Loucy (cell line): ENCODE measurements at regions not wholly inside any gene's neighbourhood (a gene's known extent, or its start where the extent isn't known, plus 50 kb on each side); places are given as distances from the start of the nearest gene placed in this dataset.

Experiments
- H2AFZ ChIP-seq: fragments of 200-600 bp; sonication (generic); 2 replicates; pipeline ENCODE4 v1.6.0; 2016; ENCODE audit warnings: antibody characterized with exemption, mild to moderate bottlenecking, low read length, moderate library complexity
- H3F3A ChIP-seq: fragments of 200-600 bp; 2 replicates; pipeline ENCODE4 v1.6.0; 2016; ENCODE audit warnings: antibody characterized with exemption, low read depth, mild to moderate bottlenecking
- H3K27me3 ChIP-seq: fragments of 200-600 bp; sonication (generic); 2 replicates; pipeline ENCODE4 v1.6.1; 2014; ENCODE audit warnings: low read length, mild to moderate bottlenecking; ENCODE audit not compliant: insufficient read depth, poor library complexity, severe bottlenecking
- H3K36me3 ChIP-seq: fragments of 200-600 bp; sonication (generic); 2 replicates; pipeline ENCODE4 v1.6.1; 2016; ENCODE audit warnings: low read length; ENCODE audit not compliant: insufficient read depth
- H3K4me1 ChIP-seq: fragments of 200-600 bp; sonication (generic); 2 replicates; pipeline ENCODE4 v1.5.1; 2014; ENCODE audit warnings: low read length, mild to moderate bottlenecking; ENCODE audit not compliant: insufficient read depth, poor library complexity, severe bottlenecking
- H3K4me2 ChIP-seq: fragments of 200-600 bp; sonication (generic); 2 replicates; pipeline ENCODE4 v1.6.0; 2014; ENCODE audit warnings: antibody characterized with exemption, low read length, low read depth, mild to moderate bottlenecking; ENCODE audit not compliant: poor library complexity, severe bottlenecking
- H3K4me3 ChIP-seq: fragments of 200-600 bp; sonication (generic); 2 replicates; pipeline ENCODE4 v1.5.1; 2014; ENCODE audit warnings: low read length, mild to moderate bottlenecking, mixed read lengths; ENCODE audit not compliant: poor library complexity, severe bottlenecking
- H3K79me2 ChIP-seq: fragments of 200-600 bp; sonication (generic); 2 replicates; pipeline ENCODE4 v1.6.1; 2014; ENCODE audit warnings: low read length; ENCODE audit not compliant: insufficient read depth
- H3K9ac ChIP-seq: fragments of 200-600 bp; sonication (generic); 2 replicates; pipeline ENCODE4 v1.6.0; 2014; ENCODE audit warnings: mild to moderate bottlenecking, low read depth, low read length, moderate library complexity; ENCODE audit not compliant: poor library complexity, severe bottlenecking
- H3K9me2 ChIP-seq: fragments of 200-600 bp; sonication (generic); replicated peaks from 2 replicates; pipeline ENCODE4 v1.6.1; 2016; ENCODE audit warnings: low read depth, low read length, mixed read lengths
- H3K9me3 ChIP-seq: fragments of 200-600 bp; sonication (generic); 2 replicates; pipeline ENCODE4 v1.6.1; 2014; ENCODE audit warnings: mild to moderate bottlenecking, antibody characterized with exemption, low read length, low read depth; ENCODE audit not compliant: insufficient read depth
- H4K20me1 ChIP-seq: fragments of 200-600 bp; sonication (generic); 2 replicates; pipeline ENCODE4 v1.6.0; 2014; ENCODE audit warnings: antibody characterized with exemption, low read length, mild to moderate bottlenecking; ENCODE audit not compliant: insufficient read depth, poor library complexity, severe bottlenecking
- EZH2phosphoT487 ChIP-seq: fragments of 200-600 bp; IDR thresholded peaks from 2 replicates; pipeline ENCODE4 v1.6.1; 2018; ENCODE audit warnings: antibody characterized with exemption, mild to moderate bottlenecking, moderate library complexity, borderline replicate concordance
- TF ChIP-seq, protein P1 (sequence below): fragments of 200-600 bp; sonication (generic); conservative IDR thresholded peaks from 2 replicates; pipeline ENCODE4 v1.5.1; 2014; ENCODE audit warnings: mild to moderate bottlenecking, antibody characterized with exemption, low read length

DNA sequence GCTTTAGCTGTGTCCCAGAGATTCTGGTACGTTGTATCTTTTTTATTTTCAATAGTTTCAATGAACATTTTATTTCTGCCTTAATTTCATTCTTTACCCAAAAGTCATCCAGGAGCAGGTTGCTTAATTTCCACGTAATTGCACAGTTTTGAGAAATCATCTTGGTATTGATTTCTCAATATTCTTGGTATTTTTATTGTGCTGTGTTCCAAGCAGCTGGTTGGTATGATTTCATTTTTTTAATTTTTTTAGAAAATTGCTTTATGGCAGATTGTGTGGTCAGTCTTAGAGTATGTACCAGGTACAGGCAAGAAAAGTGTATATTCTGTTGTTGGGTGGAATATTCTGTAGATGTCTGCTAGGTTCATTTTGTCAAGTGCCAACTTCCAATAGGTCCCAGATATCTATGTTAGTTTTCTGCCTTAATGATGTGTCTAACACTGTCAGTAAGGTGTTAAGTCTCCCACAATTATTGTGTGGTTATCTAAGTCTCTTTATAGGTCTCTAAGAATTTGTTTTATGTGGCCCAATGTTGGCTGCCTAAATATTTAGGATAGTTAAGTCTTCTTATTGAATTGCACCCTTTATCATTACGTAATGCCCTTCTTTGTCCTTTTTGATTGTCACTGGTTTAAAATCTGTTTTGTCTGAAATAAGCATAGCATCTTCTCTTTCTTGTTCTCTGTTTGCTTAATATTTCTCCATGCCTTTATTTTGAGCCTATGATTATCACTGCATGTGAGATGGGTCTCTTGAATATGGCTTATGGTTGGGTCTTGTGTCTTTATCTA, 366.9 kb upstream of the IRAK1BP1 start:
- Histone ChIP-seq H3K9me3 (no peaks in the 10 kb centered on the region), H3K4me3 (no peak overlapping the region), H3K4me1 (no peaks in the 10 kb centered on the region), H2AFZ (no peak overlapping the region), H3K27me3 (no peaks in the 10 kb centered on the region), H3K79me2 (no peaks in the 10 kb centered on the region), H3K4me2 (no peak overlapping the region), H3K36me3 (no peaks in the 10 kb centered on the region), H3K9ac (no peak overlapping the region), H3K9me2 (no peaks in the 10 kb centered on the region), H4K20me1 (no peaks in the 10 kb centered on the region), H3F3A (no peaks in the 10 kb centered on the region)
- TF ChIP-seq EZH2phosphoT487: no peak
- TF ChIP-seq, protein P1, sequence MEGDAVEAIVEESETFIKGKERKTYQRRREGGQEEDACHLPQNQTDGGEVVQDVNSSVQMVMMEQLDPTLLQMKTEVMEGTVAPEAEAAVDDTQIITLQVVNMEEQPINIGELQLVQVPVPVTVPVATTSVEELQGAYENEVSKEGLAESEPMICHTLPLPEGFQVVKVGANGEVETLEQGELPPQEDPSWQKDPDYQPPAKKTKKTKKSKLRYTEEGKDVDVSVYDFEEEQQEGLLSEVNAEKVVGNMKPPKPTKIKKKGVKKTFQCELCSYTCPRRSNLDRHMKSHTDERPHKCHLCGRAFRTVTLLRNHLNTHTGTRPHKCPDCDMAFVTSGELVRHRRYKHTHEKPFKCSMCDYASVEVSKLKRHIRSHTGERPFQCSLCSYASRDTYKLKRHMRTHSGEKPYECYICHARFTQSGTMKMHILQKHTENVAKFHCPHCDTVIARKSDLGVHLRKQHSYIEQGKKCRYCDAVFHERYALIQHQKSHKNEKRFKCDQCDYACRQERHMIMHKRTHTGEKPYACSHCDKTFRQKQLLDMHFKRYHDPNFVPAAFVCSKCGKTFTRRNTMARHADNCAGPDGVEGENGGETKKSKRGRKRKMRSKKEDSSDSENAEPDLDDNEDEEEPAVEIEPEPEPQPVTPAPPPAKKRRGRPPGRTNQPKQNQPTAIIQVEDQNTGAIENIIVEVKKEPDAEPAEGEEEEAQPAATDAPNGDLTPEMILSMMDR: no peak

DNA sequence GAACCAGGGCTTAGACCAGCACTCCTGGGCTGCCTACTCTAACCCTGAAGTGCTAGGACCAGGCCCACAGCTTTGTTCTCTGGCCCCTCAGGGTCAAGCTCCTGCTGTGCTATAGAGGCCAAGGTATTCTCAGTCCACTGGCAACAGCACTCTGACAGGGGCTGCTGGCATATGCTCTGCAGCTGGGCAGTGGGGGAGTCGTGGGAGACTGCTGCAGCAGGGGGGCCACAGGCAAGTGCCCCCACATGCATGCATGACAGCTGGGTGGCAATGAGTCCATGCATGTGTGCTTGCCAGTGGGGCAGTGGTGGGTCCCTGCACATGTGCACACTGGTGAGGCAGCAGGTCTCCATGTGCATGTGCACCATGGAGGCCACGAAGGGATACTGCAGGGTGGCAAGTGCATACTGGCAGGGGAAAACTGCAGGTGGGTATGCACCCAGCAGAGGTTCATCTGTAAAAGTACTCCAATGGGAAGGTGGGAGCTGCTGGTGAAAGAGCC, 364.9 kb upstream of the IRAK1BP1 start:
- H3F3A ChIP-seq: no peaks in the 10 kb centered on the region
- peaks cover 4% of the 10 kb centered on the region; the same call in 1 of the 2 replicates for H3K9me3 ChIP-seq
- H3K4me2 ChIP-seq: no peak overlapping the region
- H3K4me1 ChIP-seq: no peaks in the 10 kb centered on the region
- H3K9me2 ChIP-seq: no peaks in the 10 kb centered on the region
- no peak overlapping the region for H3K9ac ChIP-seq
- H3K36me3 ChIP-seq: no peaks in the 10 kb centered on the region
- H3K4me3 ChIP-seq: no peak overlapping the region
- TF ChIP-seq, protein P1: no peak
- no peak for TF ChIP-seq EZH2phosphoT487
- no peak overlapping the region for H2AFZ ChIP-seq
- H3K79me2 ChIP-seq: no peaks in the 10 kb centered on the region
- no peaks in the 10 kb centered on the region for H4K20me1 ChIP-seq
- H3K27me3 ChIP-seq: no peaks in the 10 kb centered on the region

GRCh38 chr6:78505178-78505577, 362.2 kb upstream of the IRAK1BP1 start:
- Histone ChIP-seq H3K4me1 (no peaks in the 10 kb centered on the region), H3K36me3 (no peaks in the 10 kb centered on the region), H4K20me1 (no peaks in the 10 kb centered on the region), H3K9me2 (no peaks in the 10 kb centered on the region), H2AFZ (no peak overlapping the region), H3K27me3 (no peaks in the 10 kb centered on the region), H3K4me3 (no peak overlapping the region), H3F3A (no peaks in the 10 kb centered on the region), H3K9ac (no peak overlapping the region), H3K4me2 (no peak overlapping the region), H3K9me3 (peaks cover 4% of the 10 kb centered on the region; the same call in 1 of the 2 replicates), H3K79me2 (no peaks in the 10 kb centered on the region)
- TF ChIP-seq, protein P1: no peak
- TF ChIP-seq EZH2phosphoT487: no peak
